ENCODE measurements at regions not wholly inside any gene's neighbourhood (a gene's known extent, or its start where the extent isn't known, plus 50 kb on each side); places are given as distances from the start of the nearest gene placed in this dataset.

DNA sequence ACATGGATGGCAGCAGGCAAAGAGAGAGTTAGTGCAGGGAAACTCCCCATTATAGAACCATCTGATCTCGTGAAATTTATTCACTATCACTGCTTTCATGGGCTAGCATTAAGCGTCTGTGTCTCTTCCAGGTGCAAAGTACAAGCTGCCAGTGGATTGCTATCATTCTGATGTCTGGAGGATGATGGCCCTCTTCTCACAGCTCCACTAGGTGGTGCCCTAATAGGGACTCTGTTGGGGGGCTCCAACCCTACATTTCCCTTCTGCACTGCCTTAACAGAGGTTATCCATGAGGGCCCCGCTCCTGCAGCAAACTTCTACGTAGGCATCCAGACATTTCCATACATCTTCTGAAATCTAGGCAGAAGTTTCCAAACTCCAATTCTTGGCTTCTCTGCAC, 347.8 kb upstream of the HS3ST5 start:
- TF ChIP-seq POLR2A (IDR thresholded peaks at IDR 0.05; ENCODE audit: low read depth, low read length) (no peak), POLR2AphosphoS5 (IDR thresholded peaks at IDR 0.05; ENCODE audit: insufficient read depth, low read depth, low read length) (no peak)
